ENCODE measurements at regions not wholly inside any gene's neighbourhood (a gene's known extent, or its start where the extent isn't known, plus 50 kb on each side); places are given as distances from the start of the nearest gene placed in this dataset.

GRCh38 chr16:86810062-86810461, 231.7 kb downstream of the FOXL1 start:
- H3K9me2 ChIP-seq (ENCODE audit: insufficient read depth, low read length), result no peaks in the 10 kb centered on the region
- H3K4me3 ChIP-seq (ENCODE audit: low read depth, low read length, poor library complexity, severe bottlenecking), result no peak overlapping the region
- ChIA-PET CTCF (ENCODE audit: unreplicated experiment) (no interaction called here), POLR2A (no interaction called here)
- H4K20me1 ChIP-seq (ENCODE audit: insufficient read depth, low read length), result no peaks in the 10 kb centered on the region; the same call in 1 of the 2 replicates
- H3K9me3 ChIP-seq (ENCODE audit: low read length), result no peaks in the 10 kb centered on the region
- intact Hi-C loops (cut with micrococcal nuclease; ENCODE audit: unreplicated experiment), result no loop called here
- no peak overlapping the region for H3K27ac ChIP-seq (ENCODE audit: low read depth, low read length, poor library complexity, severe bottlenecking)
- no peaks in the 10 kb centered on the region for H3K79me2 ChIP-seq (ENCODE audit: insufficient read depth, low read depth, low read length)
- H3K4me1 ChIP-seq (ENCODE audit: insufficient read depth, low read length, poor library complexity, severe bottlenecking), result no peaks in the 10 kb centered on the region
- no peak overlapping the region for H3K4me2 ChIP-seq (ENCODE audit: low read length)
- no peak overlapping the region for H2AFZ ChIP-seq (ENCODE audit: low read length)
- DNase-seq (ENCODE audit: low spot score), result no peak
- TF ChIP-seq EZH2phosphoT487 (IDR thresholded peaks at IDR 0.05; ENCODE audit: borderline replicate concordance, low read depth, low read length) (no peak), CTCF (conservative IDR thresholded peaks at IDR 0.05; ENCODE audit: low read length) (no peak)
- no peaks in the 10 kb centered on the region for H3K36me3 ChIP-seq (ENCODE audit: insufficient read depth, low read length)
- no TSS peak for BruUV-seq (replicated peaks)

- CTCF ChIA-PET (ENCODE audit: unreplicated experiment), result no interaction called here
- intact Hi-C loops (cut with micrococcal nuclease; ENCODE audit: unreplicated experiment), result loop anchor here (1.0 kb wide), 1 partner anchor 19 kb away; no protein-coding TSS in a partner anchor
- H3K4me1 ChIP-seq (ENCODE audit: insufficient read depth, low read length, poor library complexity, severe bottlenecking), result no peaks in the 10 kb centered on the region
- no peaks in the 10 kb centered on the region for H4K20me1 ChIP-seq (ENCODE audit: insufficient read depth, low read length)
- H3K9me3 ChIP-seq (ENCODE audit: low read length), result no peaks in the 10 kb centered on the region
- H2AFZ ChIP-seq (ENCODE audit: low read length), result no peak overlapping the region
- no peaks in the 10 kb centered on the region for H3K9me2 ChIP-seq (ENCODE audit: insufficient read depth, low read length)
- TF ChIP-seq EZH2phosphoT487 (IDR thresholded peaks at IDR 0.05; ENCODE audit: borderline replicate concordance, low read depth, low read length) (no peak), CTCF (conservative IDR thresholded peaks at IDR 0.05; ENCODE audit: low read length) (no peak)
- H3K36me3 ChIP-seq (ENCODE audit: insufficient read depth, low read length), result no peaks in the 10 kb centered on the region
- no peak overlapping the region for H3K27ac ChIP-seq (ENCODE audit: low read depth, low read length, poor library complexity, severe bottlenecking)
- no TSS peak for BruUV-seq (replicated peaks)
- no peak for DNase-seq (ENCODE audit: low spot score)
- no peak overlapping the region for H3K4me2 ChIP-seq (ENCODE audit: low read length)
- POLR2A ChIA-PET, result no interaction called here
- no peaks in the 10 kb centered on the region for H3K79me2 ChIP-seq (ENCODE audit: insufficient read depth, low read depth, low read length)
- no peak overlapping the region for H3K4me3 ChIP-seq (ENCODE audit: low read depth, low read length, poor library complexity, severe bottlenecking)
Observed at GRCh38 chr16:86812363-86812970, 234.1 kb downstream of the FOXL1 start.

- no TSS peak for BruUV-seq (replicated peaks)
- CTCF ChIA-PET (ENCODE audit: unreplicated experiment), result no interaction called here
Observed at GRCh38 chr16:86814256-86814655, 235.9 kb downstream of the FOXL1 start.

More at GRCh38 chr16:86814256-86814655, 235.9 kb downstream of the FOXL1 start:
- Histone ChIP-seq H4K20me1 (ENCODE audit: insufficient read depth, low read length) (no peaks in the 10 kb centered on the region), H3K4me1 (ENCODE audit: insufficient read depth, low read length, poor library complexity, severe bottlenecking) (no peaks in the 10 kb centered on the region), H3K9me2 (ENCODE audit: insufficient read depth, low read length) (no peaks in the 10 kb centered on the region), H3K9me3 (ENCODE audit: low read length) (no peaks in the 10 kb centered on the region), H3K4me2 (ENCODE audit: low read length) (no peak overlapping the region), H2AFZ (ENCODE audit: low read length) (no peak overlapping the region), H3K4me3 (ENCODE audit: low read depth, low read length, poor library complexity, severe bottlenecking) (no peak overlapping the region), H3K36me3 (ENCODE audit: insufficient read depth, low read length) (no peaks in the 10 kb centered on the region), H3K27ac (ENCODE audit: low read depth, low read length, poor library complexity, severe bottlenecking) (no peak overlapping the region), H3K79me2 (ENCODE audit: insufficient read depth, low read depth, low read length) (no peaks in the 10 kb centered on the region)
- intact Hi-C loops (cut with micrococcal nuclease; ENCODE audit: unreplicated experiment), result no loop called here
- POLR2A ChIA-PET, result no interaction called here
- DNase-seq (ENCODE audit: low spot score), result no peak
- TF ChIP-seq EZH2phosphoT487 (IDR thresholded peaks at IDR 0.05; ENCODE audit: borderline replicate concordance, low read depth, low read length) (no peak), CTCF (conservative IDR thresholded peaks at IDR 0.05; ENCODE audit: low read length) (no peak)

All from OCI-LY7 (cell line).